ENCODE measurements at regions not wholly inside any gene's neighbourhood (a gene's known extent, or its start where the extent isn't known, plus 50 kb on each side); places are given as distances from the start of the nearest gene placed in this dataset.

GRCh38 chr7:95710711-95711110 is 61.6 kb upstream of the DYNC1I1 start:
- POLR2A ChIA-PET, result no interaction called here
- BruUV-seq (replicated peaks), result no TSS peak

GRCh38 chr7:95700917-95701316 is 71.4 kb upstream of the DYNC1I1 start:
- ChIA-PET CTCF (no interaction called here), POLR2A (no interaction called here)
- DNase-seq, result no peak
- H3K4me1 ChIP-seq, result no peaks in the 10 kb centered on the region
- no peaks in the 10 kb centered on the region for H3K36me3 ChIP-seq (ENCODE audit: control insufficient read depth, insufficient read depth, low read length)
- Mint-ChIP-seq H3K36me3 (ENCODE audit: insufficient read depth, unreplicated experiment) (no peaks in the 10 kb centered on the region), H3K4me3 (ENCODE audit: unreplicated experiment) (no peak overlapping the region), H3K4me1 (ENCODE audit: low read depth, unreplicated experiment) (no peaks in the 10 kb centered on the region), H3K27me3 (ENCODE audit: insufficient read depth, unreplicated experiment) (peaks cover 15% of the 10 kb centered on the region), H3K27ac (ENCODE audit: unreplicated experiment) (no peak overlapping the region), H3K9me3 (ENCODE audit: unreplicated experiment) (peaks cover 5% of the 10 kb centered on the region)
- H3K9me3 ChIP-seq, result peaks cover 6% of the 10 kb centered on the region; the same call in 1 of the 2 replicates
- H3K27me3 ChIP-seq (replicated peaks; ENCODE audit: control insufficient read depth, insufficient read depth, low read length), result no peaks in the 10 kb centered on the region
- no peak overlapping the region for H3K4me3 ChIP-seq (ENCODE audit: low read depth, low read length)
- no peak for TF ChIP-seq CTCF (IDR thresholded peaks at IDR 0.05; ENCODE audit: insufficient read depth in 1 of 2, low read depth in 1 of 2, low read length in 1 of 2, severe bottlenecking in 1 of 2, unreplicated experiment in 1 of 2)
- no TSS peak for BruUV-seq (replicated peaks)
- intact Hi-C loops (cut with micrococcal nuclease; ENCODE audit: unreplicated experiment), result loop anchor here (1.0 kb wide), 1 partner anchor 29 kb away; no protein-coding TSS in a partner anchor

More at GRCh38 chr7:95710711-95711110, 61.6 kb upstream of the DYNC1I1 start:
- TF ChIP-seq CTCF (IDR thresholded peaks at IDR 0.05; ENCODE audit: insufficient read depth in 1 of 2, low read depth in 1 of 2, low read length in 1 of 2, severe bottlenecking in 1 of 2, unreplicated experiment in 1 of 2), result no peak
- Histone ChIP-seq H3K36me3 (ENCODE audit: control insufficient read depth, insufficient read depth, low read length) (no peaks in the 10 kb centered on the region), H3K27me3 (replicated peaks; ENCODE audit: control insufficient read depth, insufficient read depth, low read length) (no peaks in the 10 kb centered on the region), H3K4me3 (ENCODE audit: low read depth, low read length) (no peak overlapping the region), H3K4me1 (no peaks in the 10 kb centered on the region), H3K9me3 (no peaks in the 10 kb centered on the region)
- Mint-ChIP-seq H3K9me3 (ENCODE audit: unreplicated experiment) (peaks cover 30% of the 10 kb centered on the region), H3K4me1 (ENCODE audit: low read depth, unreplicated experiment) (peaks cover 5% of the 10 kb centered on the region), H3K36me3 (ENCODE audit: insufficient read depth, unreplicated experiment) (no peaks in the 10 kb centered on the region), H3K27ac (ENCODE audit: unreplicated experiment) (no peak overlapping the region), H3K4me3 (ENCODE audit: unreplicated experiment) (no peak overlapping the region), H3K27me3 (ENCODE audit: insufficient read depth, unreplicated experiment) (peaks cover 10% of the 10 kb centered on the region)
- CTCF ChIA-PET, result no interaction called here
- DNase-seq, result no peak
- intact Hi-C loops (cut with micrococcal nuclease; ENCODE audit: unreplicated experiment), result no loop called here

- no peaks in the 10 kb centered on the region for H3K27me3 ChIP-seq (replicated peaks; ENCODE audit: control insufficient read depth, insufficient read depth, low read length)
- intact Hi-C loops (cut with micrococcal nuclease; ENCODE audit: unreplicated experiment), result no loop called here
- no TSS peak for BruUV-seq (replicated peaks)
- no peaks in the 10 kb centered on the region for H3K4me1 ChIP-seq
- no peak overlapping the region for H3K4me3 ChIP-seq (ENCODE audit: low read depth, low read length)
- H3K36me3 Mint-ChIP-seq (ENCODE audit: insufficient read depth, unreplicated experiment), result no peaks in the 10 kb centered on the region
- DNase-seq, result no peak
- POLR2A ChIA-PET, result no interaction called here
- H3K9me3 Mint-ChIP-seq (ENCODE audit: unreplicated experiment), result no peaks in the 10 kb centered on the region
- H3K9me3 ChIP-seq, result no peaks in the 10 kb centered on the region
- peaks cover 5% of the 10 kb centered on the region for H3K4me1 Mint-ChIP-seq (ENCODE audit: low read depth, unreplicated experiment)
- TF ChIP-seq CTCF (IDR thresholded peaks at IDR 0.05; ENCODE audit: insufficient read depth in 1 of 2, low read depth in 1 of 2, low read length in 1 of 2, severe bottlenecking in 1 of 2, unreplicated experiment in 1 of 2), result no peak
- no peaks in the 10 kb centered on the region for H3K36me3 ChIP-seq (ENCODE audit: control insufficient read depth, insufficient read depth, low read length)
- no peaks in the 10 kb centered on the region for H3K27me3 Mint-ChIP-seq (ENCODE audit: insufficient read depth, unreplicated experiment)
- no peak overlapping the region for H3K27ac Mint-ChIP-seq (ENCODE audit: unreplicated experiment)
- no peak overlapping the region for H3K4me3 Mint-ChIP-seq (ENCODE audit: unreplicated experiment)
- CTCF ChIA-PET, result interaction anchor here (0.6 to 1.2 kb wide), 5 partner anchors 149 to 1036 kb away, joined by 3 to 5 read pairs (median 3); no protein-coding TSS in a partner anchor
Observed at GRCh38 chr7:95694334-95694733, 78.0 kb upstream of the DYNC1I1 start.
